ENCODE measurements at regions not wholly inside any gene's neighbourhood (a gene's known extent, or its start where the extent isn't known, plus 50 kb on each side); places are given as distances from the start of the nearest gene placed in this dataset.
A peak's percentile ranks its signal among the peaks of the same experiment; 100 is the strongest.
"Not testable (repeated sequence)": the region's sequence is repeated elsewhere in the genome, so short reads cannot be mapped to it uniquely, and the experiment has no call there.

- no peak for DNase-seq (ENCODE audit: extremely low read depth in 1 of 11, low read depth in 9 of 11, low spot score in 4 of 11)
These were observed 618.8 kb downstream of the SOCS6 start for GRCh38 chr18:70907673-70908072.

GRCh38 chr18:70892381-70892780, 603.5 kb downstream of the SOCS6 start:
- DNase-seq (ENCODE audit: extremely low read depth in 1 of 11, low read depth in 9 of 11, low spot score in 4 of 11), result no peak

GRCh38 chr18:70870292-70870691, 581.4 kb downstream of the SOCS6 start:
- DNase-seq (ENCODE audit: extremely low read depth in 1 of 11, low read depth in 9 of 11, low spot score in 4 of 11), result no peak

GRCh38 chr18:70848329-70848728, 559.5 kb downstream of the SOCS6 start:
- no peak for DNase-seq (ENCODE audit: extremely low read depth in 1 of 11, low read depth in 9 of 11, low spot score in 4 of 11)

GRCh38 chr18:70840649-70841048, 551.8 kb downstream of the SOCS6 start:
- no peak for DNase-seq (ENCODE audit: extremely low read depth in 1 of 11, low read depth in 9 of 11, low spot score in 4 of 11)

GRCh38 chr18:70827632-70828031, 538.8 kb downstream of the SOCS6 start:
- DNase-seq (ENCODE audit: extremely low read depth in 1 of 11, low read depth in 9 of 11, low spot score in 4 of 11), result no peak

GRCh38 chr18:70826571-70826970, 537.7 kb downstream of the SOCS6 start:
- no peak for DNase-seq (ENCODE audit: extremely low read depth in 1 of 11, low read depth in 9 of 11, low spot score in 4 of 11)

GRCh38 chr18:70822691-70823090, 533.8 kb downstream of the SOCS6 start:
- peak in 1 of 11 donors; percentile 27 for DNase-seq (ENCODE audit: extremely low read depth in 1 of 11, low read depth in 9 of 11, low spot score in 4 of 11)

- no peak for DNase-seq (ENCODE audit: extremely low read depth in 1 of 11, low read depth in 9 of 11, low spot score in 4 of 11)
These were observed 533.3 kb downstream of the SOCS6 start for GRCh38 chr18:70822117-70822516.

- no peak for DNase-seq (ENCODE audit: extremely low read depth in 1 of 11, low read depth in 9 of 11, low spot score in 4 of 11)
These were observed 519.7 kb downstream of the SOCS6 start for GRCh38 chr18:70808481-70809056.

GRCh38 chr18:70781860-70782453, 493.1 kb downstream of the SOCS6 start:
- DNase-seq (ENCODE audit: extremely low read depth in 1 of 11, low read depth in 9 of 11, low spot score in 4 of 11), result peak in 10 of 11 donors; percentile 2 to 19 (median 13)

- DNase-seq (ENCODE audit: extremely low read depth in 1 of 11, low read depth in 9 of 11, low spot score in 4 of 11), result not testable (repeated sequence)
These were observed 477.4 kb downstream of the SOCS6 start for GRCh38 chr18:70766254-70766653.

- no peak for DNase-seq (ENCODE audit: extremely low read depth in 1 of 11, low read depth in 9 of 11, low spot score in 4 of 11)
These were observed 474.0 kb downstream of the SOCS6 start for GRCh38 chr18:70762812-70763211.

- no peak for DNase-seq (ENCODE audit: extremely low read depth in 1 of 11, low read depth in 9 of 11, low spot score in 4 of 11)
These were observed 469.9 kb downstream of the SOCS6 start for GRCh38 chr18:70758780-70759179.

- no peak for DNase-seq (ENCODE audit: extremely low read depth in 1 of 11, low read depth in 9 of 11, low spot score in 4 of 11)
These were observed 465.6 kb downstream of the SOCS6 start for GRCh38 chr18:70754486-70754885.

GRCh38 chr18:70732916-70733315, 444.1 kb downstream of the SOCS6 start:
- no peak for DNase-seq (ENCODE audit: extremely low read depth in 1 of 11, low read depth in 9 of 11, low spot score in 4 of 11)

- no peak for DNase-seq (ENCODE audit: extremely low read depth in 1 of 11, low read depth in 9 of 11, low spot score in 4 of 11)
These were observed 443.3 kb downstream of the SOCS6 start for GRCh38 chr18:70732188-70732587.

- DNase-seq (ENCODE audit: extremely low read depth in 1 of 11, low read depth in 9 of 11, low spot score in 4 of 11), result no peak
These were observed 431.8 kb downstream of the SOCS6 start for GRCh38 chr18:70720607-70721006.

GRCh38 chr18:70709720-70710119, 420.9 kb downstream of the SOCS6 start:
- DNase-seq (ENCODE audit: extremely low read depth in 1 of 11, low read depth in 9 of 11, low spot score in 4 of 11), result no peak

- DNase-seq (ENCODE audit: extremely low read depth in 1 of 11, low read depth in 9 of 11, low spot score in 4 of 11), result no peak
These were observed 420.3 kb downstream of the SOCS6 start for GRCh38 chr18:70709144-70709543.

- DNase-seq (ENCODE audit: extremely low read depth in 1 of 11, low read depth in 9 of 11, low spot score in 4 of 11), result no peak
These were observed 417.1 kb downstream of the SOCS6 start for GRCh38 chr18:70705831-70706416.
